ENCODE measurements at regions not wholly inside any gene's neighbourhood (a gene's known extent, or its start where the extent isn't known, plus 50 kb on each side); places are given as distances from the start of the nearest gene placed in this dataset.

DNA sequence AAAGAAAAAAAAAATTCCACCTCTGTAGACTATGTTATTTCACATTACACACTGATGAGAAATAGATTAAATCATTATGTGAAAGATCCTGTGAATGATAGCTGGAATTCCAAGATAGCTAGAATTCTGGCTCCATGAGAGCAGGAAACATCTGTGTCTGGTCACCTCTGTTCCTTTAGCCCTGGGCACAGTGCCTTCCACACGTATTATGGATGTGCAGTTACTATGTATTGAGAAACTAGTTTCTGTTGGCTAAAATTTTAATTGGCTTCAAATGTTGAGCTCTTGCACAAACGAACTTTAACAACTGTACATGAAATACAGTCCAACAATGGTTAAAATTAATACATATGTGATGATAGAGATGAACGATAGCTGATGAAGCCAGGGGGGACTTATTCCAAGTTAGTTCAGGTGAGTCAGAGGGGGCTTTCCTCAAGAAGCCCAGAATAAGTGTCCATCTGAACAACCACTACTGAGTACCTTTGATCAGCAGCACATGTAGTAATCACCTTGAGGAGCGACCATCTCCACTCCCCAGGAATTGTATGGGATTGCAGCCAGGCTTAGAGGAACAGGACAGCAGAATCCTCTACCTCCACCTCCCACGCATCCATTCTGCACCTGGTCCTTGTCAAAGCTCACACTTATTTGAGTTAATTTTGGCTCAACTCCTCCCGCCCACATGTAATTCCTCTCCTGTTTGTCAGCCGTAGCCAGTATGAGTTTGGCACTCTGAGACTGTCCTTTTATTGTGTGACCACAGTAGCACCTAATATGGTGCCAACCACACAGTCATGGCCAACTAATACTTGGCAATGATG, 68.6 kb downstream of the NABP1 start:
- Histone ChIP-seq H3K79me2 (ENCODE audit: low read length) (no peaks in the 10 kb centered on the region), H4K20me1 (ENCODE audit: insufficient read depth, low read length) (no peaks in the 10 kb centered on the region), H3K4me1 (ENCODE audit: low read length) (peaks cover 17% of the 10 kb centered on the region), H3K9me3 (ENCODE audit: insufficient read depth, low read length) (no peaks in the 10 kb centered on the region), H3K27ac (ENCODE audit: low read length) (no peak overlapping the region), H3K36me3 (replicated peaks; ENCODE audit: low read depth, low read length) (no peaks in the 10 kb centered on the region), H2AFZ (ENCODE audit: low read depth, low read length) (no peak overlapping the region), H3K4me3 (ENCODE audit: low read length) (no peak overlapping the region), H3K4me2 (ENCODE audit: low read length) (no peak overlapping the region), H3K27me3 (ENCODE audit: low read depth, low read length) (no peaks in the 10 kb centered on the region), H3K9ac (ENCODE audit: low read length) (no peak overlapping the region)
- no peak for TF ChIP-seq EZH2phosphoT487 (IDR thresholded peaks at IDR 0.05; ENCODE audit: low read depth)
- TF ChIP-seq, protein P1, sequence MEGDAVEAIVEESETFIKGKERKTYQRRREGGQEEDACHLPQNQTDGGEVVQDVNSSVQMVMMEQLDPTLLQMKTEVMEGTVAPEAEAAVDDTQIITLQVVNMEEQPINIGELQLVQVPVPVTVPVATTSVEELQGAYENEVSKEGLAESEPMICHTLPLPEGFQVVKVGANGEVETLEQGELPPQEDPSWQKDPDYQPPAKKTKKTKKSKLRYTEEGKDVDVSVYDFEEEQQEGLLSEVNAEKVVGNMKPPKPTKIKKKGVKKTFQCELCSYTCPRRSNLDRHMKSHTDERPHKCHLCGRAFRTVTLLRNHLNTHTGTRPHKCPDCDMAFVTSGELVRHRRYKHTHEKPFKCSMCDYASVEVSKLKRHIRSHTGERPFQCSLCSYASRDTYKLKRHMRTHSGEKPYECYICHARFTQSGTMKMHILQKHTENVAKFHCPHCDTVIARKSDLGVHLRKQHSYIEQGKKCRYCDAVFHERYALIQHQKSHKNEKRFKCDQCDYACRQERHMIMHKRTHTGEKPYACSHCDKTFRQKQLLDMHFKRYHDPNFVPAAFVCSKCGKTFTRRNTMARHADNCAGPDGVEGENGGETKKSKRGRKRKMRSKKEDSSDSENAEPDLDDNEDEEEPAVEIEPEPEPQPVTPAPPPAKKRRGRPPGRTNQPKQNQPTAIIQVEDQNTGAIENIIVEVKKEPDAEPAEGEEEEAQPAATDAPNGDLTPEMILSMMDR (IDR thresholded peaks at IDR 0.05; ENCODE audit: low read depth, low read length) = no peak

DNA sequence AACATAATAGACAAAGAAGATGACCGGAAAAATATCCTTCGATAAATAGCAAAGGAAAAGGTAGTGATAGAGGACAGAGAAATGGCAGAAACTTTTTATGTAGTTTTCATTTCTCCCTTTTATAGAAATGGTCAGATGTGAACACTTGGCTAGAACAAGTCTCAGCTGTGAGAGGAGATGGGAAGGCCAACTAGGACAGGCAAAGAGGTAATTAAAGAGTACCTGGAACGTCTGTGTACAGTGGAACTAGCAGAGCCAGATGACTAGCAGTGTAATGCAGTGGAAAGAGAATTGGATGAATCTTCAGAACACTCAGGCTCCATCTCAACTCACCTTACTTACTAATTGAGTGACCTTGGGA, 69.2 kb downstream of the NABP1 start:
- no peak overlapping the region for H2AFZ ChIP-seq (ENCODE audit: low read depth, low read length)
- no peak overlapping the region for H3K4me2 ChIP-seq (ENCODE audit: low read length)

DNA sequence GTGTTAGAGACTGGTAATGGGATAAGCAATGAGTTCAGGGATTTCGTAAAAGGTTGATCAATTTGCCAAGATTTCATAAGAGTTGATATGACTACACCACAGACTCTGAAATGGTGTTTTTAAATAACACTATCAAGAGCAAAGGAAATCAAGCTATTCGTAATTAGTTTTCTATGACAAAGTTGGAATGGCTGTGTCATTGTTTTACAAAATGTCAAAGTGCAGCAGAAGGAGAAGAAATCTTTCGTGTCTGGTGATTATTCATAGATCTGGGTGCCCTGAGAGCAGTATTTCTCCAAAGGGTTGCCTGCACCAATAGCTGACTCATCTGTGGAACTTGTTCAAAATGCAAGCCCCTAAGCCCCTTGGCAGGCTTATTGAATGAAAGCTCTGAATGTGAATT, 70.1 kb downstream of the NABP1 start:
- Histone ChIP-seq H3K79me2 (ENCODE audit: low read length) (no peaks in the 10 kb centered on the region), H3K9me3 (ENCODE audit: insufficient read depth, low read length) (no peaks in the 10 kb centered on the region), H3K4me1 (ENCODE audit: low read length) (peaks cover 17% of the 10 kb centered on the region), H4K20me1 (ENCODE audit: insufficient read depth, low read length) (no peaks in the 10 kb centered on the region), H2AFZ (ENCODE audit: low read depth, low read length) (no peak overlapping the region), H3K27me3 (ENCODE audit: low read depth, low read length) (no peaks in the 10 kb centered on the region), H3K4me2 (ENCODE audit: low read length) (peak overlapping the region; percentile 34), H3K36me3 (replicated peaks; ENCODE audit: low read depth, low read length) (no peaks in the 10 kb centered on the region), H3K4me3 (ENCODE audit: low read length) (no peak overlapping the region), H3K27ac (ENCODE audit: low read length) (no peak overlapping the region), H3K9ac (ENCODE audit: low read length) (no peak overlapping the region)
- no peak for TF ChIP-seq EZH2phosphoT487 (IDR thresholded peaks at IDR 0.05; ENCODE audit: low read depth)
- TF ChIP-seq, protein P1 (IDR thresholded peaks at IDR 0.05; ENCODE audit: low read depth, low read length) = no peak

More for the DNA sequence above, 69.2 kb downstream of the NABP1 start:
- Histone ChIP-seq H3K4me3 (ENCODE audit: low read length) (no peak overlapping the region), H3K4me1 (ENCODE audit: low read length) (peaks cover 17% of the 10 kb centered on the region), H3K27ac (ENCODE audit: low read length) (no peak overlapping the region), H3K36me3 (replicated peaks; ENCODE audit: low read depth, low read length) (no peaks in the 10 kb centered on the region), H3K27me3 (ENCODE audit: low read depth, low read length) (no peaks in the 10 kb centered on the region), H4K20me1 (ENCODE audit: insufficient read depth, low read length) (no peaks in the 10 kb centered on the region), H3K9me3 (ENCODE audit: insufficient read depth, low read length) (no peaks in the 10 kb centered on the region), H3K79me2 (ENCODE audit: low read length) (no peaks in the 10 kb centered on the region), H3K9ac (ENCODE audit: low read length) (no peak overlapping the region)
- TF ChIP-seq, protein P1 (IDR thresholded peaks at IDR 0.05; ENCODE audit: low read depth, low read length) = no peak
- TF ChIP-seq EZH2phosphoT487 (IDR thresholded peaks at IDR 0.05; ENCODE audit: low read depth) = no peak

DNA sequence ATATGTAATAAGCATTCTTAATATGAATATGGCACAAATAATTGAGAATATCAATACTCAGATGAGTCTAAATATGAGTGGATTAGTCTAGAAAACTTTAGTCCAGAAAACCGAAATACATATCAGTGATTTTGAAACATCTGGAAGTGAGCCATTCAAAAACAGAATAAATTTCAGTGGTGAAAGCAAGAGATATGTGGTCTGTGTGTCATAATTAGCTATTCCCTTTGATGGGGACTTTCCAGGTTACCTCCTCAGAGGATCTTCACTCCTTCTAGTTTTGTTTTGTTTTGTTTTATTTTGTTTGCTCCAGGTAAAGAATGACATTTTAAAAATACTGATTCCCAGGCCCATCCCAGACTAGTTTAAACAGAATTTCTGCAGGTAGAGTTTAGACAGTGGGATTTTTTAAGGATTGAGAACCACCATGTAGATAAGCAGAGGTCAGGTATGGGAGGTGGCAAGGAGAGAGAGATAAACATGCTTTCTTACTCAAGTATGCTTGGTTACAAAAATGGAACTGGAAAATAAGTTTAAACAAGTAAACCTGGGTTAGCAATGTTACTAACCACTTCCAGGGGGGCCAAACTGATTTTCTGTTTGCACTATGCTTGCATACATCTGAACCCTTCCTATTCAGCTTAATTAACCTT, 70.7 kb downstream of the NABP1 start:
- Histone ChIP-seq H3K9ac (ENCODE audit: low read length) (no peak overlapping the region), H3K4me1 (ENCODE audit: low read length) (peaks cover 17% of the 10 kb centered on the region), H3K4me2 (ENCODE audit: low read length) (peak overlapping the region; percentile 34), H3K79me2 (ENCODE audit: low read length) (no peaks in the 10 kb centered on the region), H3K9me3 (ENCODE audit: insufficient read depth, low read length) (no peaks in the 10 kb centered on the region), H3K4me3 (ENCODE audit: low read length) (no peak overlapping the region), H3K27ac (ENCODE audit: low read length) (no peak overlapping the region), H3K36me3 (replicated peaks; ENCODE audit: low read depth, low read length) (no peaks in the 10 kb centered on the region), H4K20me1 (ENCODE audit: insufficient read depth, low read length) (no peaks in the 10 kb centered on the region), H3K27me3 (ENCODE audit: low read depth, low read length) (no peaks in the 10 kb centered on the region), H2AFZ (ENCODE audit: low read depth, low read length) (no peak overlapping the region)
- no peak for TF ChIP-seq EZH2phosphoT487 (IDR thresholded peaks at IDR 0.05; ENCODE audit: low read depth)
- TF ChIP-seq, protein P1 (IDR thresholded peaks at IDR 0.05; ENCODE audit: low read depth, low read length) = no peak
